ENCODE measurements at regions not wholly inside any gene's neighbourhood (a gene's known extent, or its start where the extent isn't known, plus 50 kb on each side); places are given as distances from the start of the nearest gene placed in this dataset.
"Not testable (repeated sequence)": the region's sequence is repeated elsewhere in the genome, so short reads cannot be mapped to it uniquely, and the experiment has no call there.

DNA sequence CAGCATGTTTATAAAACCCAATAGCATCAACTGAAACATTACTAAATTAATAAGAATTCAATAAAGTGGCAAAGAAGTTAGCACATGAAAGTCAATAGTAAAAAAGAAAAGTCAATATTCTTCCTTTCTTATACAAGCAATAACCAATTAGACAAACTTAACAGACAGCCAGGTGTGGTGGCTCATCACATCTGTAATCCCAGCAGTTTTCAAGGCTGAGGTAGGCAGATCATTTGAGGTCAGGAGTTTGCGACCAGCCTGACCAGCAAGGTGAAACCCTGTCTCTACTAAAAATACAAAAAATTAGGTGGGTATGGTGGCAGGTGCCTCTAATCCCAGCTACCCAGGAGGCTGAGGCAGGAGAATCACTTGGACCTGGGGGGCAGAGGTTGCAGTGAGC lies 275.9 kb downstream of the GOLGA6L6 start:
- H3K9me2 ChIP-seq (replicated peaks; ENCODE audit: low read length); BruUV-seq (replicated peaks); H3K9me3 ChIP-seq (ENCODE audit: low read length); H3K36me3 ChIP-seq (ENCODE audit: low read depth, low read length); H3K27me3 ChIP-seq (ENCODE audit: low read length); H3K27ac ChIP-seq (ENCODE audit: low read length); H3K9ac ChIP-seq (ENCODE audit: low read length); ATAC-seq; DNase-seq; H3F3A ChIP-seq (ENCODE audit: low read length, unreplicated experiment); H3K79me2 ChIP-seq (ENCODE audit: low read length); H2AFZ ChIP-seq (ENCODE audit: low read length); H3K4me2 ChIP-seq (ENCODE audit: low read length); intact Hi-C loops (cut with micrococcal nuclease); H3K4me3 ChIP-seq (ENCODE audit: low read length); CTCF ChIA-PET; POLR2A ChIA-PET (ENCODE audit: unreplicated experiment); H3K4me1 ChIP-seq (ENCODE audit: insufficient read depth, low read length); H4K20me1 ChIP-seq (ENCODE audit: low read length): not testable (repeated sequence)

DNA sequence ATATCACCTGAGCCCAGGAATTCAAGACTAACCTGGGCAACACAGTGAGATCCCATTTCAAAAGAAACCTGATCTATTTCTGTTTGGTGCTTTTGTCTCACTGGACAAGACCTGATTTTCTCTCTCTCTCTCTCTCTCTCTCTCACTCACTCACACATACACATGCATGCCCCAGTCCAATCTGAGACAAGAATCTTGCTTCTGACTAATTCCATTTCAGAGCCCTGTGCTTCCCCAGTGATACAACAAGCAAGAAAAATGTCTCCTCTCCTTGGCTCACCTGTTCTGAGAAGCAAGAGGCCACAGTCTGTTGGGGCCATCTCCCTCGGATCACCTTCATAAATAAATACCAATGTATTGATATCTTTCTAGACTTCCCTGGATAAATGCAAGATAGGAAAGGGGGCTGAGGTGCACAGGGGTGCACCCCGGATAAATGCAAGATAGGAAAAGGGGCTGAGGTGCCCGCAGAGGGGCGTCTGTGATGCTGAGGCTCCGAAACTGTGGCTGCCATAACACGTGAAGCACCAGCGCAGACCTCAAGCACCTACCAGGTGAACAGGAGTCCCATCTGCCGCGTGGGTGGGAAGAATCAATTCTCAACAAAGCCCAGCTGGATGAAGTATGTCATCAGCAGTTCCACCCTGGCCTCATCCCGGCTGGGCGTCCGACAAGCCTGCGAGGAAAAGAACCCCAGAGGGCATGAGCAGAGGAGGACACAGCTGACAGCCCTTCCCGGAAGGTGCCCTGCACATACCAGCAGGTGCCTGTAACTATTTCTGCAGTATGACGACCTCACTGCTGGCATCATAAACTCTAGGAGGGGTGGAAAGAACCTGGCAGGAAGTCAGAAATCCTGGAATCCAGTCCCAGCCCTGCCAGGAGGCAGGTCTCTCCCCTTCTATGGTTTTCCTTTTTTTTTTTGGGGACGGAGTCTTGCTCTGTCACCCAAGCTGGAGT lies 280.0 kb downstream of the GOLGA6L6 start:
- ATAC-seq; H3K36me3 ChIP-seq (ENCODE audit: low read depth, low read length); DNase-seq; H4K20me1 ChIP-seq (ENCODE audit: low read length); intact Hi-C loops (cut with micrococcal nuclease); H3F3A ChIP-seq (ENCODE audit: low read length, unreplicated experiment); H3K4me1 ChIP-seq (ENCODE audit: insufficient read depth, low read length); H3K9me2 ChIP-seq (replicated peaks; ENCODE audit: low read length); H3K9ac ChIP-seq (ENCODE audit: low read length); POLR2A ChIA-PET (ENCODE audit: unreplicated experiment); BruUV-seq (replicated peaks); H3K27me3 ChIP-seq (ENCODE audit: low read length); H3K4me3 ChIP-seq (ENCODE audit: low read length); CTCF ChIA-PET; H2AFZ ChIP-seq (ENCODE audit: low read length); H3K27ac ChIP-seq (ENCODE audit: low read length); H3K4me2 ChIP-seq (ENCODE audit: low read length); H3K79me2 ChIP-seq (ENCODE audit: low read length): not testable (repeated sequence)
- H3K9me3 ChIP-seq (ENCODE audit: low read length), result peaks cover 13% of the 10 kb centered on the region

DNA sequence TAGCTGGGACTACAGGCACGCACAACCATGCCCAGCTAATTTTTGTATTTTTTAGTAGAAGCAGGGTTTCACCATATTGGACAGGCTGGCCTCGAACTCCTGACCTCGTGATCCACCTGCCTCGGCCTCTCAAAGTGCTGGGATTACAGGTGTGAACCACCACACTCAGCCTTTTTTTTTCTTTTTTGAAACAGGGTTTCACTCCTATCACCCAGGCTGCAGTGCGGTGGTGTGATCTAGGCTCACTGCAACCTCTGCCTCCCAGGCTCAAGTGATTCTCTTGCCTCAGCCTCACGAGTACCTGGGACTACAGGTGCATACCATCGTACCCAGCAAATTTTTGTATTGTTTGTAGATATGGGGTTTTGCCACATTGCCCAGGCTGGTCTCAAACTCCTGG lies 280.9 kb downstream of the GOLGA6L6 start:
- CTCF ChIA-PET; H3K4me1 ChIP-seq (ENCODE audit: insufficient read depth, low read length); H2AFZ ChIP-seq (ENCODE audit: low read length); H3F3A ChIP-seq (ENCODE audit: low read length, unreplicated experiment); H3K27me3 ChIP-seq (ENCODE audit: low read length); H3K4me3 ChIP-seq (ENCODE audit: low read length); H3K27ac ChIP-seq (ENCODE audit: low read length); H3K9me2 ChIP-seq (replicated peaks; ENCODE audit: low read length); ATAC-seq; H3K36me3 ChIP-seq (ENCODE audit: low read depth, low read length); H3K4me2 ChIP-seq (ENCODE audit: low read length); H3K9ac ChIP-seq (ENCODE audit: low read length); H4K20me1 ChIP-seq (ENCODE audit: low read length); intact Hi-C loops (cut with micrococcal nuclease); BruUV-seq (replicated peaks); H3K79me2 ChIP-seq (ENCODE audit: low read length); DNase-seq; POLR2A ChIA-PET (ENCODE audit: unreplicated experiment): not testable (repeated sequence)
- H3K9me3 ChIP-seq (ENCODE audit: low read length), result peaks cover 13% of the 10 kb centered on the region

DNA sequence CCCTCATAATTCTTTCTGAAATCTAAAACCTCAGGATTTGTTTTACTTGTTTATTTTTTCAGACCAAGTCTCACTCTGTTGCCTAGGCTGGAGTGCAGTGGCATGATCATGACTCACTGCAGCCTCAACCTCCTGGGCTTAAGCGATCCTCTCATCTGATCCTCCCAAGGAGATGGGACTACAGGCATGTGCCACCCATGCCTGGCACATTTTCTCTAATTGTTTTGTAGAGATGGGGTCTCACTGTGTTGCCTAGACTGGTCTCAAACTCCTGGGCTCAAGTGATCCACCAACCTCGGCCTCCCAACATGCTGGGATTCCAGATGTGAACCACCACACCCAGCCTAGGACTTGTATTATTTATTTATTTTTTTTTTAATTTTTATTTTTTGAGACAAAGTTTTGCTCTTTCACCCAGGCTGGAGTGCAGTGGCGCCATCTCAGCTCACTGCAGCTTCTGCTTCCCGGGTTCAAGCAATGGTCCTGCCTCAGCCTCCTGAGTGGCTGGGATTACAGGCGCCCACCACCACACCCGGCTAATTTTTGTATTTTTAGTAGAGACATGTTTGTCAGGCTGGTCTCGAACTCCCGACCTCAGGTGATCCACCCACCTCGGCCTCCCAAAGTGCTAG lies 281.9 kb downstream of the GOLGA6L6 start:
- CTCF ChIA-PET; intact Hi-C loops (cut with micrococcal nuclease); POLR2A ChIA-PET (ENCODE audit: unreplicated experiment); H3K9me2 ChIP-seq (replicated peaks; ENCODE audit: low read length); H3K36me3 ChIP-seq (ENCODE audit: low read depth, low read length); H2AFZ ChIP-seq (ENCODE audit: low read length); H3K79me2 ChIP-seq (ENCODE audit: low read length); DNase-seq; H3K4me1 ChIP-seq (ENCODE audit: insufficient read depth, low read length); H3K4me3 ChIP-seq (ENCODE audit: low read length); H3K9ac ChIP-seq (ENCODE audit: low read length); H3F3A ChIP-seq (ENCODE audit: low read length, unreplicated experiment); H4K20me1 ChIP-seq (ENCODE audit: low read length); ATAC-seq; H3K4me2 ChIP-seq (ENCODE audit: low read length); BruUV-seq (replicated peaks); H3K27ac ChIP-seq (ENCODE audit: low read length); H3K27me3 ChIP-seq (ENCODE audit: low read length): not testable (repeated sequence)
- peaks cover 17% of the 10 kb centered on the region for H3K9me3 ChIP-seq (ENCODE audit: low read length)

DNA sequence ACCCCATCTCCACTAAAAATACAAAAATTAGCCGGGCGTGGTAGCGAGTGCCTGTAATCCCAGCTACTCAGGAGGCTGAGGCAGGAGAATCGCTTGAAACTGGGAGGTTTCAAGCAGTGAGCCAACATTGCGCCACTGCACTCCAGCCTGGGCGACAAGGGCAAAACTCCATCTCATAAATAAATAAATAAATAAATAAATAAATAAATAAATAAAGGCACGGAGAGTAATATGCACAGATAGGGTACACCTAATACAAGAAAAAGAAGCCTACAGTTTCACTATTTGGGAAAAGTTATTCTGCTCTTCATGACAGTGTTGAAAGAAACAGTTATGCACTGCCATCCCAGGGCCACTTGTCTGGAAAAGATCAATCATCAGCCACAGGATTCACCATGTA lies 285.2 kb downstream of the GOLGA6L6 start:
- H3K9me3 ChIP-seq (ENCODE audit: low read length), result peaks cover 22% of the 10 kb centered on the region
- not testable (repeated sequence) for ATAC-seq; H3F3A ChIP-seq (ENCODE audit: low read length, unreplicated experiment)

DNA sequence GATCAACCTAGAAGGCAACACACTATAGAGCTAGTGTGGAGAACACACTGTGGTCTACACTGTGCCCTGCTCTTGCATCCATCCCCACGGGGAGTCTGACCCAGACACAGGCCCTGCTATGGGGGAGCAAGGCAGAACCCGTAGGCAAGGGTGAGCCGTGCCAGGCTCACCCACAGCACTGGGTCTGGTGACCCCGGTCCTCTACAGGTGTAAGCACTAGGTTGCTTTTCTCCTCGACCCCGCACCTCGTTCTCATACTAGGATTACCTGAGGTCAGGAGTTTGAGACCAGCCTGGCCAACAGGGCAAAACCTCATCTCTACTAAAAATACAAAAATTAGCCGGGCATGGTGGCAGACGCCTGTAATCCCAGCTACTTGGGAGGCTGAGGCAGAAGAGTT lies 286.0 kb downstream of the GOLGA6L6 start:
- H3K4me2 ChIP-seq (ENCODE audit: low read length); H3K9me2 ChIP-seq (replicated peaks; ENCODE audit: low read length); H3F3A ChIP-seq (ENCODE audit: low read length, unreplicated experiment); H3K9ac ChIP-seq (ENCODE audit: low read length); H3K4me1 ChIP-seq (ENCODE audit: insufficient read depth, low read length); DNase-seq; intact Hi-C loops (cut with micrococcal nuclease); H3K27ac ChIP-seq (ENCODE audit: low read length); H2AFZ ChIP-seq (ENCODE audit: low read length); CTCF ChIA-PET; ATAC-seq; H3K79me2 ChIP-seq (ENCODE audit: low read length); H3K27me3 ChIP-seq (ENCODE audit: low read length); H3K36me3 ChIP-seq (ENCODE audit: low read depth, low read length); H4K20me1 ChIP-seq (ENCODE audit: low read length); POLR2A ChIA-PET (ENCODE audit: unreplicated experiment); H3K4me3 ChIP-seq (ENCODE audit: low read length); BruUV-seq (replicated peaks): not testable (repeated sequence)
- H3K9me3 ChIP-seq (ENCODE audit: low read length), result peaks cover 29% of the 10 kb centered on the region

More for the DNA sequence above, 285.2 kb downstream of the GOLGA6L6 start:
- H3K27me3 ChIP-seq (ENCODE audit: low read length); H4K20me1 ChIP-seq (ENCODE audit: low read length); DNase-seq; CTCF ChIA-PET; intact Hi-C loops (cut with micrococcal nuclease); H3K9ac ChIP-seq (ENCODE audit: low read length); H3K27ac ChIP-seq (ENCODE audit: low read length); H3K4me2 ChIP-seq (ENCODE audit: low read length); POLR2A ChIA-PET (ENCODE audit: unreplicated experiment); H3K9me2 ChIP-seq (replicated peaks; ENCODE audit: low read length); H2AFZ ChIP-seq (ENCODE audit: low read length); BruUV-seq (replicated peaks); H3K4me3 ChIP-seq (ENCODE audit: low read length); H3K4me1 ChIP-seq (ENCODE audit: insufficient read depth, low read length); H3K79me2 ChIP-seq (ENCODE audit: low read length); H3K36me3 ChIP-seq (ENCODE audit: low read depth, low read length): not testable (repeated sequence)
